DMS 273 (cell line): ENCODE measurements at regions not wholly inside any gene's neighbourhood (a gene's known extent, or its start where the extent isn't known, plus 50 kb on each side); places are given as distances from the start of the nearest gene placed in this dataset.
"Not testable (repeated sequence)": the region's sequence is repeated elsewhere in the genome, so short reads cannot be mapped to it uniquely, and the experiment has no call there.

Experiments used
- DNase-seq: peaks from one replicate; lab custom pipeline; 2025; ENCODE audit not compliant: unreplicated experiment; lab: John Stamatoyannopoulos, UW

GRCh38 chrX:65971151-65971550 lies 68.7 kb downstream of the VSIG4 start:
- no peak for DNase-seq

- not testable (repeated sequence) for DNase-seq
Measured at GRCh38 chrX:65967159-65967558, 72.7 kb downstream of the VSIG4 start.

GRCh38 chrX:65961714-65962113 lies 78.2 kb downstream of the VSIG4 start:
- DNase-seq = no peak

- no peak for DNase-seq
Measured at GRCh38 chrX:65948103-65948502, 91.8 kb downstream of the VSIG4 start.

- DNase-seq = no peak
Measured at GRCh38 chrX:65941775-65942174, 98.1 kb downstream of the VSIG4 start.

- no peak for DNase-seq
Measured at GRCh38 chrX:65933085-65933589, 106.7 kb downstream of the VSIG4 start.

- DNase-seq = peak; percentile 44
Measured at GRCh38 chrX:65932173-65933084, 107.5 kb downstream of the VSIG4 start.

GRCh38 chrX:65928522-65928921 lies 111.4 kb downstream of the VSIG4 start:
- DNase-seq = no peak

GRCh38 chrX:65927386-65927785 lies 112.5 kb downstream of the VSIG4 start:
- DNase-seq = not testable (repeated sequence)

- no peak for DNase-seq
Measured at GRCh38 chrX:65926095-65927019, 113.5 kb downstream of the VSIG4 start.

GRCh38 chrX:65925592-65925991 lies 114.3 kb downstream of the VSIG4 start:
- DNase-seq = no peak

GRCh38 chrX:65925005-65925404 lies 114.9 kb downstream of the VSIG4 start:
- no peak for DNase-seq

- no peak for DNase-seq
Measured at GRCh38 chrX:65921363-65921762, 118.5 kb downstream of the VSIG4 start.

GRCh38 chrX:65920620-65921019 lies 119.3 kb downstream of the VSIG4 start:
- no peak for DNase-seq

- no peak for DNase-seq
Measured at GRCh38 chrX:65910899-65911298, 129.0 kb downstream of the VSIG4 start.

GRCh38 chrX:65903750-65904149 lies 136.1 kb downstream of the VSIG4 start:
- no peak for DNase-seq

- no peak for DNase-seq
Measured at GRCh38 chrX:65902011-65902410, 137.9 kb downstream of the VSIG4 start.

GRCh38 chrX:65900850-65901844 lies 138.7 kb downstream of the VSIG4 start:
- no peak for DNase-seq

GRCh38 chrX:65894133-65894532 lies 145.7 kb downstream of the VSIG4 start:
- no peak for DNase-seq

GRCh38 chrX:65891817-65892216 lies 148.1 kb downstream of the VSIG4 start:
- DNase-seq = not testable (repeated sequence)
